Left lung (tissue), 4 donors: ENCODE measurements at regions not wholly inside any gene's neighbourhood (a gene's known extent, or its start where the extent isn't known, plus 50 kb on each side); places are given as distances from the start of the nearest gene placed in this dataset.

Experiments used
- ATAC-seq: fragments of 200-7000 bp; cut with Tn5 transposase; one replicate; pipeline ENCODE4 v1.9.1; 2020; ENCODE audit warnings: moderate library complexity
- DNase-seq, 4 donors: peaks; one replicate each; pipeline ENCODE4 v3.0.0-alpha.2; 2013 to 2020
- H3K27ac ChIP-seq, 2 donors: fragments of 200-600 bp; sonication (generic) in 1 of 2; one replicate each; pipeline versions ENCODE4 v1.5.0 to v1.8.0; 2020 to 2021
- H3K27me3 ChIP-seq, 2 donors: fragments of 200-600 bp; sonication (generic) in 1 of 2; one replicate each; pipeline versions ENCODE4 v1.5.0 to v1.8.0; 2020 to 2021
- H3K36me3 ChIP-seq, 2 donors: fragments of 200-600 bp; sonication (generic) in 1 of 2; one replicate each; pipeline versions ENCODE4 v1.5.0 to v1.8.0; 2020 to 2021
- H3K4me1 ChIP-seq, 2 donors: fragments of 200-600 bp; one replicate each; pipeline ENCODE4 v1.8.0; 2021
- H3K4me3 ChIP-seq, 2 donors: fragments of 200-600 bp; sonication (generic) in 1 of 2; one replicate each; pipeline versions ENCODE4 v1.5.0 to v1.8.0; 2020 to 2021; ENCODE audit warnings: mild to moderate bottlenecking in 1 of 2
- H3K9me3 ChIP-seq, 2 donors: fragments of 200-600 bp; sonication (generic) in 1 of 2; one replicate each; pipeline versions ENCODE4 v1.5.0 to v1.8.0; 2020 to 2021
- intact Hi-C, 2 donors: fragments of 100-400 bp; cut with DNase I; formaldehyde crosslinking; loops; one replicate each; pipeline versions ENCODE4 v1.11.2 to v1.14.2; 2022
- TF ChIP-seq, protein P1 (sequence below), 2 donors: fragments of 200-600 bp; sonication (generic) in 1 of 2; IDR thresholded peaks; one replicate each; pipeline versions ENCODE4 v1.5.0 to v1.8.0; 2021; ENCODE audit warnings: antibody characterized with exemption in 2 of 2
- donor health status: DM: no; HTN: yes; CAD: no.
- donor health status: DM: no; HTN: no; CAD: no.

GRCh38 chr5:10812218-10812617 lies 51.2 kb upstream of the DAP start:
- no peak for DNase-seq
- no peak for ATAC-seq
- intact Hi-C loops: no loop called here
- Histone ChIP-seq H3K36me3 (no peaks in the 10 kb centered on the region), H3K27ac (no peak overlapping the region), H3K4me3 (no peak overlapping the region), H3K4me1 (peaks cover 0 to 9% of the 10 kb centered on the region in 2 donors), H3K27me3 (no peaks in the 10 kb centered on the region), H3K9me3 (no peaks in the 10 kb centered on the region)
- TF ChIP-seq, protein P1, sequence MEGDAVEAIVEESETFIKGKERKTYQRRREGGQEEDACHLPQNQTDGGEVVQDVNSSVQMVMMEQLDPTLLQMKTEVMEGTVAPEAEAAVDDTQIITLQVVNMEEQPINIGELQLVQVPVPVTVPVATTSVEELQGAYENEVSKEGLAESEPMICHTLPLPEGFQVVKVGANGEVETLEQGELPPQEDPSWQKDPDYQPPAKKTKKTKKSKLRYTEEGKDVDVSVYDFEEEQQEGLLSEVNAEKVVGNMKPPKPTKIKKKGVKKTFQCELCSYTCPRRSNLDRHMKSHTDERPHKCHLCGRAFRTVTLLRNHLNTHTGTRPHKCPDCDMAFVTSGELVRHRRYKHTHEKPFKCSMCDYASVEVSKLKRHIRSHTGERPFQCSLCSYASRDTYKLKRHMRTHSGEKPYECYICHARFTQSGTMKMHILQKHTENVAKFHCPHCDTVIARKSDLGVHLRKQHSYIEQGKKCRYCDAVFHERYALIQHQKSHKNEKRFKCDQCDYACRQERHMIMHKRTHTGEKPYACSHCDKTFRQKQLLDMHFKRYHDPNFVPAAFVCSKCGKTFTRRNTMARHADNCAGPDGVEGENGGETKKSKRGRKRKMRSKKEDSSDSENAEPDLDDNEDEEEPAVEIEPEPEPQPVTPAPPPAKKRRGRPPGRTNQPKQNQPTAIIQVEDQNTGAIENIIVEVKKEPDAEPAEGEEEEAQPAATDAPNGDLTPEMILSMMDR (IDR thresholded peaks at IDR 0.05): no peak
